ENCODE measurements at regions not wholly inside any gene's neighbourhood (a gene's known extent, or its start where the extent isn't known, plus 50 kb on each side); places are given as distances from the start of the nearest gene placed in this dataset.
A peak's percentile ranks its signal among the peaks of the same experiment; 100 is the strongest.

- no peak overlapping the region for H3K4me3 ChIP-seq
- peak overlapping the region; percentile 9 for H3K27ac ChIP-seq
- no peaks in the 10 kb centered on the region for H4K20me1 ChIP-seq (ENCODE audit: insufficient read depth, poor library complexity, severe bottlenecking)
- H3K27me3 ChIP-seq = no peaks in the 10 kb centered on the region
- DNase-seq (ENCODE audit: low spot score) = peak; percentile 41
- TF ChIP-seq EZH2 (IDR thresholded peaks at IDR 0.05; ENCODE audit: borderline replicate concordance) (no peak), EZH2phosphoT487 (IDR thresholded peaks at IDR 0.05; ENCODE audit: low read depth, severe bottlenecking, unreplicated experiment) (no peak), CTCF (IDR thresholded peaks at IDR 0.05; ENCODE audit: poor library complexity) (no peak)
- WGBS (ENCODE audit: low lambda C conversion rate, missing lambda C conversion rate) = 40% methylated on average over 2 of the region's 2 CpGs
- no peak overlapping the region for H3K4me2 ChIP-seq
- H3K9me2 ChIP-seq (replicated peaks; ENCODE audit: insufficient read depth) = no peaks in the 10 kb centered on the region
- H3K36me3 ChIP-seq (replicated peaks; ENCODE audit: insufficient read depth, low read depth) = no peaks in the 10 kb centered on the region
- no peak overlapping the region for H2AFZ ChIP-seq
- no peaks in the 10 kb centered on the region for H3K9me3 ChIP-seq (ENCODE audit: low read depth)
- H3K4me1 ChIP-seq (ENCODE audit: insufficient read depth) = no peaks in the 10 kb centered on the region
- H3K79me2 ChIP-seq = no peaks in the 10 kb centered on the region
Measured at GRCh38 chr10:109103278-109103677, 820.0 kb downstream of the XPNPEP1 start.

- no peak overlapping the region for H3K27ac ChIP-seq
- TF ChIP-seq EZH2 (IDR thresholded peaks at IDR 0.05; ENCODE audit: borderline replicate concordance) (no peak), EZH2phosphoT487 (IDR thresholded peaks at IDR 0.05; ENCODE audit: low read depth, severe bottlenecking, unreplicated experiment) (no peak), CTCF (IDR thresholded peaks at IDR 0.05; ENCODE audit: poor library complexity) (no peak)
- H3K9me3 ChIP-seq (ENCODE audit: low read depth) = no peaks in the 10 kb centered on the region
- DNase-seq (ENCODE audit: low spot score) = no peak
- WGBS (ENCODE audit: low lambda C conversion rate, missing lambda C conversion rate) = 63% methylated on average over 3 of the region's 3 CpGs
- H2AFZ ChIP-seq = no peak overlapping the region
- no peak overlapping the region for H3K4me2 ChIP-seq
- H3K4me3 ChIP-seq = no peak overlapping the region
- no peaks in the 10 kb centered on the region for H3K79me2 ChIP-seq
- H3K9me2 ChIP-seq (replicated peaks; ENCODE audit: insufficient read depth) = no peaks in the 10 kb centered on the region
- H4K20me1 ChIP-seq (ENCODE audit: insufficient read depth, poor library complexity, severe bottlenecking) = no peaks in the 10 kb centered on the region
- no peaks in the 10 kb centered on the region for H3K4me1 ChIP-seq (ENCODE audit: insufficient read depth)
- H3K27me3 ChIP-seq = no peaks in the 10 kb centered on the region
- no peaks in the 10 kb centered on the region for H3K36me3 ChIP-seq (replicated peaks; ENCODE audit: insufficient read depth, low read depth)
Measured at GRCh38 chr10:109089779-109090178, 833.5 kb downstream of the XPNPEP1 start.

- Histone ChIP-seq H3K4me3 (no peak overlapping the region), H2AFZ (no peak overlapping the region), H3K9me2 (replicated peaks; ENCODE audit: insufficient read depth) (no peaks in the 10 kb centered on the region), H3K4me1 (ENCODE audit: insufficient read depth) (no peaks in the 10 kb centered on the region), H3K36me3 (replicated peaks; ENCODE audit: insufficient read depth, low read depth) (no peaks in the 10 kb centered on the region), H3K27ac (no peak overlapping the region), H4K20me1 (ENCODE audit: insufficient read depth, poor library complexity, severe bottlenecking) (no peaks in the 10 kb centered on the region), H3K9me3 (ENCODE audit: low read depth) (no peaks in the 10 kb centered on the region), H3K4me2 (peak overlapping the region; percentile 41), H3K79me2 (no peaks in the 10 kb centered on the region), H3K27me3 (no peaks in the 10 kb centered on the region)
- peak; percentile 3 for TF ChIP-seq CTCF (IDR thresholded peaks at IDR 0.05; ENCODE audit: poor library complexity)
- TF ChIP-seq EZH2phosphoT487 (IDR thresholded peaks at IDR 0.05; ENCODE audit: low read depth, severe bottlenecking, unreplicated experiment) = no peak
- 15% methylated on average over 2 of the region's 2 CpGs for WGBS (ENCODE audit: low lambda C conversion rate, missing lambda C conversion rate)
- no peak for DNase-seq (ENCODE audit: low spot score)
Measured at GRCh38 chr10:109071539-109071938, 851.8 kb downstream of the XPNPEP1 start.

GRCh38 chr10:109070492-109070891 is 852.8 kb downstream of the XPNPEP1 start:
- no peak for DNase-seq (ENCODE audit: low spot score)
- Histone ChIP-seq H3K4me3 (no peak overlapping the region), H3K27ac (no peak overlapping the region), H4K20me1 (ENCODE audit: insufficient read depth, poor library complexity, severe bottlenecking) (no peaks in the 10 kb centered on the region), H3K9me2 (replicated peaks; ENCODE audit: insufficient read depth) (no peaks in the 10 kb centered on the region), H3K79me2 (no peaks in the 10 kb centered on the region), H3K36me3 (replicated peaks; ENCODE audit: insufficient read depth, low read depth) (no peaks in the 10 kb centered on the region), H3K9me3 (ENCODE audit: low read depth) (no peaks in the 10 kb centered on the region), H3K4me2 (no peak overlapping the region), H2AFZ (no peak overlapping the region), H3K4me1 (ENCODE audit: insufficient read depth) (no peaks in the 10 kb centered on the region), H3K27me3 (no peaks in the 10 kb centered on the region)
- TF ChIP-seq CTCF (IDR thresholded peaks at IDR 0.05; ENCODE audit: poor library complexity) = no peak
- TF ChIP-seq EZH2 (IDR thresholded peaks at IDR 0.05; ENCODE audit: borderline replicate concordance) = no peak
- no peak for TF ChIP-seq EZH2phosphoT487 (IDR thresholded peaks at IDR 0.05; ENCODE audit: low read depth, severe bottlenecking, unreplicated experiment)
